HG03575 (cell line): ENCODE measurements at regions not wholly inside any gene's neighbourhood (a gene's known extent, or its start where the extent isn't known, plus 50 kb on each side); places are given as distances from the start of the nearest gene placed in this dataset.
"Not testable (repeated sequence)": the region's sequence is repeated elsewhere in the genome, so short reads cannot be mapped to it uniquely, and the experiment has no call there.

ENCODE experiments used
- ATAC-seq: cut with Tn5 transposase; IDR thresholded peaks from one replicate; pipeline ENCODE4 v1.9.1; 2021; ENCODE audit not compliant: unreplicated experiment, insufficient number of reproducible peaks, low FRiP score; ENCODE audit errors: extremely low read depth

- ATAC-seq = no peak
Observed at GRCh38 chr15:93811305-93811704, 420.1 kb upstream of the MCTP2 start.

- ATAC-seq = no peak
Observed at GRCh38 chr15:93809516-93809915, 421.8 kb upstream of the MCTP2 start.

DNA sequence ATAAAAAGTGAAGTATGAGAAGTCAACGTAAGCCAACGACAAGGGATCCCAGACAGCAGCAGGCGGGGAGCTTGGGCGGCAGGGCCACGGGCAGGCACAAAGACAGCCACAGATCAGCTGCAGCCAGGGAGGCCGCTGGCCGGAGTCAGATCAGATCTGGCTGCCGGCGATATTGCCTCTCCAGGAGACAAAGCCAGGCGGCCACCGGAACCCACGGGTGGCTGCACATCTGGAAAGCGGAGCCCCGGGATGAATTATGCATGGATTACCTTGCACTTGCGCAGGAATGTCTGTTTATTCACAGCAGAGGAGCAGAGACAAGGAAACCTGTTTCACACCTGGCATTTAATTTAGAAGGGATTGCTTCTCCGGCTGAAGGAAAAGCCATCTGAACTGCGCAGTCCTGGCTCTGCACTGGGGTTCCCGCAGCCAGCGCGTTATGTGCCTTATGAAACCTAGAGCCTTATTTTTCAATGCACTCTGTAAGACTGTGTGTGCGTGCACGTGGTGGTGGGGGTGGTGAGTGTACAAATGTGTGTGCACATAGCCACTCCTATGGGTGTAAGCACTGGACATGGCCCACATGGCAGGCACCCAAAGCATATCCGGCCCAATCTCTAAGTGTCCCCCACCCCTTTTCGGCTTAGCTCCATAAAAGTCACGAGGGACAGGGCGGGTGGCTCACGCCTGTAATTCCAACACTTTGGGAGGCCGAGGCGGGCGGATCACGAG is 427.8 kb upstream of the MCTP2 start:
- ATAC-seq = no peak

- no peak for ATAC-seq
Observed at GRCh38 chr15:93801206-93801605, 430.2 kb upstream of the MCTP2 start.

GRCh38 chr15:93800805-93801204 is 430.6 kb upstream of the MCTP2 start:
- ATAC-seq = no peak

DNA sequence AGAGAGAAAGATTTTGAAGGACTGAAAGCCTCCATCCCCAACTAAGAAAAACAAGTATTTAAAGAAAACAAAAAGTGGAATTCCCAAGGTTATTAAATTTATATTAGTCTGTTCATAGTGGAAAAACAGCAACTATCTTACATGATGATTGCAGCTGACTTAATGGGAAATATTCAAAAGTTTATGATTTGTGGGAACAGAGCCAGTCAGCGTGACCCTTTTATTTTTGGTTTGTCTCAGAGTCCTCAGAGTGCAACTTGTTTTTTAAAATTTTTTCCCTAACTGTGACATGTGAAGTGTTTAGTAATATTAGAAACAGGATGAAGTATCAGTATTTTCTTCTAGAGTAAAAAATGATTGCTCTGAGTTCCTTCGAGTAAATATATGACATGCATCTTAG is 441.9 kb upstream of the MCTP2 start:
- ATAC-seq = no peak

- ATAC-seq = no peak
Observed at GRCh38 chr15:93780073-93780472, 451.3 kb upstream of the MCTP2 start.

- no peak for ATAC-seq
Observed at GRCh38 chr15:93779341-93779740, 452.0 kb upstream of the MCTP2 start.

DNA sequence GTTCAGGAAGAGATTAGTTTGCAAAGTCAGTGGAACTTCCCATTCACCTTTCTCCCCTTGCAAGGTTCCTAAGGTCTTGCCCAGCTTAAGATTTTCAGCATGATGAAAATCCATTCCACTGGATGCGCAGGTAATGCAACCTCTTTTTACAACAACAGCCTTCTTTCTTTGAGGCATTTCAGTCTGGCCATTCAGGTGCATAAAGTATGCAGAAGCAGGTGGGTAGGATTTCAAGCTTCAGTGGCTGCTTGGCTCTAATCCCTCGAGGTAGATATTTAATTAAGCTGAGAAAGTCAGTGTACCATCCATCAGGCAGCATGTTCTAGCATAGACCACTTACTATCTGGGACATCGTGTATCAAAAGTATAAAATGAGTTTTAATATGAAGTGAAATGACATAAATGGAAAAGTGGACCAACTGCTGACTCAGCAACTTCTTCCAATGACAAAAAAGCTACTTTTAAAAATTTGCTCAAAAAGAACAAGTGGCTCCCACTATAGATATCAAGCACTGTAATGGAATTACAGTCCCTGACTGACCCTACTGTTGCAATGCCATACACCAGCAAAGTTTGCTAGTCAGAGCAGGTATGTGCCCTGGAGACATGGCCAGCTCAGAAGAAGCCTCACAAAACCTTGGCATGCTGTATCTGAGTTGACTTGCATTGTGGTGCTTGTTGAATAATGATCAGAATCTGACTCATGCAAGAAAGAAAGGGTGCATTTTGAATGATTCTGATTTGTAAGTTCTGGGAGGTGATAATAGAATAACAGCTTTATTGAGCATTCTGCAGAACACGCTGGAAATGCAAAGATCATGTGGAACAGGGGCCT is 459.9 kb upstream of the MCTP2 start:
- no peak for ATAC-seq

DNA sequence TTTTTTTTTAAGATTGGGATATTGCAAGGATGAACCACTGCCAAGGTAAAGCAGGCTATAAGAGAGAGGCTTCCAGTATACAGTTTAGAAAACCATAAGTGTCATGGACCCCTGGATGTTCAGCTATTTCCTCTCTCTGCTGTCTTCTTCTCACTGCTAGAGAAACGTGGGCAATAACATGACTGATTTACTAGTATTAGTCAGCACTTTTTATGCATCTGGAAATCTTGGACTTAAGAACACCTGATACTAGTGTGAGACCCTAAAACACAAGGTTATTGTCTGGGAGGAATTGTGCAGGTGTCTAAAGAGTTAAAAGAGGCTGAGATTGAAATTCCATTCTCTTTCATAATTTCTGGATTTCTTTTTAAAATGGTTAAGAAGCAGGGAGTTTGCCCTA is 460.6 kb upstream of the MCTP2 start:
- ATAC-seq = no peak

DNA sequence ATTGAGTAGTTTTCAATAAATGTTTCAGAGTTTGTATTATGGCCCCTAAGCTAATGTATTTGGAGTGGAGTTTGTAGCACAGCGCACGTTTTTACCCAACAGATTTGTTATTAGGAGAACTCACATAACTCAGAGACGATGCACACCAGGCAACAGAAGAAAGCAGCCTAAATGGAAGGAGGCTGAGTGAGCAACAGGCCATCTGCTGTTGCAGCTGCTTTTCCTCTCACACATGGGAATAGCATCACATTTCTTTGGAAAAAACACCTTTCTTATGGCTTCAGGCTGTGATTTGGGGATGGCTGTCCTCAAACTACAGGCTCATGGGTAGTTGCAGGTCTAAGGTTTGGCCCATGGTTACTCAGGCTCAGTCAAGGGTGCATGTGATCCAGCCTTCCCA is 469.3 kb upstream of the MCTP2 start:
- no peak for ATAC-seq

- ATAC-seq = no peak
Observed at GRCh38 chr15:93759629-93760028, 471.7 kb upstream of the MCTP2 start.

DNA sequence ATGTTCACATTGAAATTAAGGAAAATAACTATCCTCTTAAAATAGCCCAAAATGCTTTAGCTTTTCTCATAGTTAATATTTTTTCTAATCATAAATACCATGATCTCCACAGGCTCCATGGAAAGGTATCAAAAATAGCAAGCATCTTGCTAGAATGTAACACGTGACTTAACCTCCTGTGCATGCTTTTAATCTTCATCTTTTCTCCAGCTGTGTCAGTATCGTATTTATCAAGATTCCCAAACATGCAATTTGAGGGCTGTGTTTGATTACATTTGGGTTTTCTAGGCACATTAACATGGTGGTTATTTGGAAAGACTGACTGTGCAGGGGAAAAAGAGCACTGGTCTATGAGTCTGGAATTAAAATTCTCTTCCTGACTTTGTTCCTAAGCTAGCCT is 472.5 kb upstream of the MCTP2 start:
- ATAC-seq = no peak

DNA sequence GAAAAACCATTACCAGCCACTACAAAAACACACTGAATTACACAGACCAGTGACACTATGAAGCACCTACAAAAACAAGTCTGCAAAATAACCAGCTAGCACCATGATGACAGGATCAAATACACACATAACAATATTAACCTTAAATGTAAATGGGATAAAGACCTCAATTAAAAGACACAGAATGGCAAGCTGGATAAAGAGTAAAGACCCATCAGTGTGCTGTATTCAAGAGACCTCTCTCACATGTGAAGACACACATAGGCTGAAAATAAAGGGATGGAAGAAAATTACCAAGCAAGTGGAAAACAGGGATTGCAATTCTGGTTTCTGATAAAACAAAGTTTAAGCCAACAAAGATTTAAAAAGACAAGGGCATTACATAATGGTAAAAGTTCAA is 482.7 kb upstream of the MCTP2 start:
- ATAC-seq = no peak

DNA sequence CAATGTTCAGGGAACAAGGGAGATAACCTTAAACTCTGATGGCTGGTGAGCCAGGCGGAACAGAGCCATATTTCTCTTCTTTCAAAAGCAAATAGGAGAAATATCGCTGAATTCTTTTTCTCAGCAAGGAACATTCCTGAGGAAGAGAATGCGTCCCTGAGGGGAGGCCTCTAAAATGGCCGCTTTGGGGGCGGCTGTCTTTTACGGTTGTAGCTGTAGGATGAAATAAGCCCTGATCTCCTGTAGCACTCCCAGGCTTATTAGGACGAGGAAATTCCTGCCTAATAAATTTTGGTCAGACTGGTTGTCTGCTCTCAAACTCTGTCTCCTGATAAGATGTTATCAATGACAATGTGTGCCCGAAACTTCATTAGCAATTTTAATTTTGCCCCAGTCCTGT is 496.4 kb upstream of the MCTP2 start:
- not testable (repeated sequence) for ATAC-seq

DNA sequence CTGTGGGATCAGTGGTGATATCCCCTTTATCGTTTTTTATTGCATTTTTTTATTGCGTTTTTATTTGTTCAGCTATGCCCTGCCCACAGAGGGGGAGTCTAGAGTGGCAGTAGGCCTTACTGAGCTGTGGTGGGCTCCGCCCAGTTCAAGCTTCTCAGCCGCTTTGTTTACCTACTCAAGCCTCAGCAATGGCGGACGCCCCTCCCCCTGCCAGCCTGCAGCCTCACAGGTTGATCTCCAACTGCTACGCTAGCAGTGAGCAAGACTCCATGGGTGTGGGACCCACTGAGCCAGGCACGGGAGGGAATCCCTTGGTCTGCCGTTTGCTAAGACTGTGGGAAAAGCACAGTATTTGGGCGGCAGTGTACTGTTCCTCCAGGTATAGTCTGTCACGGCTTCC is 500.6 kb upstream of the MCTP2 start:
- ATAC-seq = no peak

DNA sequence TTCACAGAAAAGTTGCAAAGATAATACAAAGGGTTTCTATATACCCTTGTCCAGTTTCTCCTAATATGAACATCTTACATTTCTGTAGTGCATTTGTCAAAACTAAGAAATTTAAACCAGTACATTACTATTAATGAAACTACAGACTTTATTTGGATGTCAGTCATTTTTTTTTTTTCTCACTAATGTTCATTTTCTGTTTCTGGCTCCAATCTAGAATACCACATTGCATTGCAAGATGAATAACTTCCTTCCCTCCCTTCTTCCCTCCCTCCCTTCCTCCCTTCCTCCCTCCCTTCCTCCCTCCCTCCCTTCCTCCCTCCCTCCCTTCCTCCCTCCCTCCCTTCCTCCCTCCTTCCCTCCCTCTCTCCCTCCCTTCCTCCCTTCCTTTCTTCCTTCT is 509.2 kb upstream of the MCTP2 start:
- ATAC-seq = no peak

DNA sequence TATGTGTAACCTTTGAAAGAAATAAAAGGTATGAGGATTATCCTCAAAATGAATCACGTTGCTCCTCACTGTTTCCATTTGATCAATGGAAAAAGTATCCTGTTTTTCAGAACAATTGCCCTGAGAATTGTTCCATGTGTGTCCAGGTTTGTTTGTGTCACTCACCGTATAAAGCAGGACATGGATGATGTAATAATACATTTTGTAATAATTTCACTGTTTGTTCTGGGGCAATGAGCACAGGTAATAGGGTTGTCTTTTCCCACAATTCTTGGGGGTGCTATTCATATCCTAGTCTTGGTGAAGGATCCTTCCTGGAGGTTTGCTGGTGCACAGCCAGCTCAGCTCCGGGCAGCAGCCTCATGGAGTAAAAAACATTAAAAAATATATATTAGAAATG is 510.8 kb upstream of the MCTP2 start:
- ATAC-seq = no peak

- no peak for ATAC-seq
Observed at GRCh38 chr15:93719921-93720351, 511.4 kb upstream of the MCTP2 start.

- ATAC-seq = no peak
Observed at GRCh38 chr15:93716615-93717231, 514.6 kb upstream of the MCTP2 start.
